ENCODE measurements at regions not wholly inside any gene's neighbourhood (a gene's known extent, or its start where the extent isn't known, plus 50 kb on each side); places are given as distances from the start of the nearest gene placed in this dataset.

DNA sequence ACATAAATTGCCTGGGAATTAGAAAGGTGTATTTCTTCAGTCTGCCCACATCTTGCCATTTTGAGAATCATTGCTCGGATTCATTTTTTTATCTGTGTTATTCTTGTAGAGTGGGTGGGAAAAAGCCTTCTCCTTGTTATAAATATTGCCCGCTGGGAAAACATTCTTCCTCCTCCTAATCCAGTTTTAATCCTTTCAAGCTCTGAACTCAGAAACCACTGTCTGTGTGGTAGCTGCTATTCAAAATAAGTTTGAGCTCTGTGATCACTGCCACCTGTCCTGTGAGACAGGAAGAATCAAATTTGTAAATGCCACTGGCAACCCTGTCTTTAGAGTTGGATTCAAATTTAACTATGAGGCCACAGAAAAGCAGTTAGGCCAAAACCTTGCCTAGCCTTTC is 1875.2 kb upstream of the PIK3C3 start:
- no peak overlapping the region for H3K27ac ChIP-seq
- no peaks in the 10 kb centered on the region for H3K27me3 ChIP-seq
- H3K36me3 ChIP-seq = no peaks in the 10 kb centered on the region
- TF ChIP-seq, protein P1, sequence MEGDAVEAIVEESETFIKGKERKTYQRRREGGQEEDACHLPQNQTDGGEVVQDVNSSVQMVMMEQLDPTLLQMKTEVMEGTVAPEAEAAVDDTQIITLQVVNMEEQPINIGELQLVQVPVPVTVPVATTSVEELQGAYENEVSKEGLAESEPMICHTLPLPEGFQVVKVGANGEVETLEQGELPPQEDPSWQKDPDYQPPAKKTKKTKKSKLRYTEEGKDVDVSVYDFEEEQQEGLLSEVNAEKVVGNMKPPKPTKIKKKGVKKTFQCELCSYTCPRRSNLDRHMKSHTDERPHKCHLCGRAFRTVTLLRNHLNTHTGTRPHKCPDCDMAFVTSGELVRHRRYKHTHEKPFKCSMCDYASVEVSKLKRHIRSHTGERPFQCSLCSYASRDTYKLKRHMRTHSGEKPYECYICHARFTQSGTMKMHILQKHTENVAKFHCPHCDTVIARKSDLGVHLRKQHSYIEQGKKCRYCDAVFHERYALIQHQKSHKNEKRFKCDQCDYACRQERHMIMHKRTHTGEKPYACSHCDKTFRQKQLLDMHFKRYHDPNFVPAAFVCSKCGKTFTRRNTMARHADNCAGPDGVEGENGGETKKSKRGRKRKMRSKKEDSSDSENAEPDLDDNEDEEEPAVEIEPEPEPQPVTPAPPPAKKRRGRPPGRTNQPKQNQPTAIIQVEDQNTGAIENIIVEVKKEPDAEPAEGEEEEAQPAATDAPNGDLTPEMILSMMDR (IDR thresholded peaks at IDR 0.05) = no peak
- TF ChIP-seq POLR2A (IDR thresholded peaks at IDR 0.05) = no peak
- DNase-seq (no peak), ATAC-seq (no peak)
- no peak overlapping the region for H3K4me3 ChIP-seq
- H3K4me1 ChIP-seq = no peaks in the 10 kb centered on the region
- WGBS (ENCODE audit: insufficient coverage, low coverage, low lambda C conversion rate, missing lambda C conversion rate) = 47% methylated on average over 2 of the region's 2 CpGs
- intact Hi-C loops (cut with DNase I) = no loop called here
- no peaks in the 10 kb centered on the region for H3K9me3 ChIP-seq

DNA sequence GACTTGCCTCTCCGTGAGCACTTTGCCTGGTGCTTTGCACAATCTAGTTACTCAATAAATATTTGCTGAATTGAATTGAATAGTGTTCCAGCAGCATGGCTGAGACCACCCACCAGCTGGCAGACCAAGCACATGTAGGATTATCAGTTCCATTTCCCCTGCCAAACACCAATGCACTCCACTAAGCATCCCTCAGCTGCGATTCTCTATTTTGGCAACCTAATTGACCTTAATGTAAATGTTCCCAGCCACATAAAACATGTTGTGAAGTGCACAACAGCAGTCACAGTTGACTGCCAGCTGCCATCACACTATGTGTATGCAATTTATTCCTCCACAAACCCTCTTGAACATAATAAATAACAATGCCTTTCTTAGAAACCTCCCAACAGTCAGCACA is 1879.4 kb upstream of the PIK3C3 start:
- 37% methylated on average over 2 of the region's 2 CpGs for WGBS (ENCODE audit: insufficient coverage, low coverage, low lambda C conversion rate, missing lambda C conversion rate)
- Histone ChIP-seq H3K4me3 (no peak overlapping the region), H3K36me3 (no peaks in the 10 kb centered on the region), H3K9me3 (no peaks in the 10 kb centered on the region), H3K27me3 (no peaks in the 10 kb centered on the region), H3K27ac (no peak overlapping the region), H3K4me1 (no peaks in the 10 kb centered on the region)
- DNase-seq (no peak), ATAC-seq (no peak)
- no peak for TF ChIP-seq POLR2A (IDR thresholded peaks at IDR 0.05)
- TF ChIP-seq, protein P1 (IDR thresholded peaks at IDR 0.05) = no peak
- intact Hi-C loops (cut with DNase I) = no loop called here

DNA sequence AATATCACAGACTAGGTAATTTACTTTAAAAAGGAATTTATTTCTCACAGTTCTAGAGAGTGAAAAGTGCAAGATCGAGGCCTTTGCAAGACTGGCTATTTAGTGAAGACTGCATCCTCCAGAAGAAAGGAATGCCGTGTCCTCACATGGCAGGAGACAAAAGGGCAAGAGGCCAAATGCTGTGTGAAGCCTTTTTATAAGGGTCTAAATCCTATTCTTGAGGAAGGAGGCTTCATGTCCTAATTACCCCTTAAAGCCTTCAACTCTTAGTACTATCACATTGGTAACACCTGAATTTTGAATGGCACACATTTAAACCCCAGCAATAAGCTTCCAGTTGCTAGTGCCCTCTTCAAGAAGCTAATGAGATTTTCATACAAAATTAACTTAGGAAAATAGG is 1882.3 kb upstream of the PIK3C3 start:
- H3K4me3 ChIP-seq = no peak overlapping the region
- TF ChIP-seq POLR2A (IDR thresholded peaks at IDR 0.05) = no peak
- TF ChIP-seq, protein P1 (IDR thresholded peaks at IDR 0.05) = no peak
- H3K9me3 ChIP-seq = no peaks in the 10 kb centered on the region
- intact Hi-C loops (cut with DNase I) = no loop called here
- DNase-seq = no peak
- 51% methylated on average over 2 of the region's 2 CpGs for WGBS (ENCODE audit: insufficient coverage, low coverage, low lambda C conversion rate, missing lambda C conversion rate)
- H3K27ac ChIP-seq = no peak overlapping the region
- no peaks in the 10 kb centered on the region for H3K27me3 ChIP-seq
- H3K4me1 ChIP-seq = no peaks in the 10 kb centered on the region
- H3K36me3 ChIP-seq = no peaks in the 10 kb centered on the region
- no peak for ATAC-seq

DNA sequence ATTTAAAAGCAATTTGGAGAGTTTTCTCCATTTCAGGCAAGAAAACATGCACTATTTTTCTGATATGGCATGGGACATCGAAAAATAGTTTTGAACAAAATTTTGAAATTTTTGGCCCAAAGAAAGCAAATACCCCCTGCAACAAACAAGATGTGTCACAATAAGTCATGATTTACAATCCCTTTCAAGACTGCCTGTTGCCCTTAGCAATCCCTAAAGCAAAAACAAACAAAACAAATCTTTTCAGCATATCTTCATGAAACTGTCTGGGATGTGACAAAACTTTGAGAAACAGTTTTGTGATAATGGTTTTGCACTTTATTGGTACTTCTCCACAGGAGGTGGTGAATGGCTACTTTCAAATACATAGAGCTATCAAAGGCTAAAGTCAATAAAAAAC is 1888.7 kb upstream of the PIK3C3 start:
- Histone ChIP-seq H3K36me3 (no peaks in the 10 kb centered on the region), H3K27ac (no peak overlapping the region), H3K4me1 (no peaks in the 10 kb centered on the region), H3K4me3 (no peak overlapping the region), H3K9me3 (no peaks in the 10 kb centered on the region), H3K27me3 (no peaks in the 10 kb centered on the region)
- WGBS (ENCODE audit: insufficient coverage, low coverage, low lambda C conversion rate, missing lambda C conversion rate) = 42% methylated on average over 1 of the region's 1 CpG
- intact Hi-C loops (cut with DNase I) = no loop called here
- no peak for ATAC-seq
- TF ChIP-seq, protein P1 (IDR thresholded peaks at IDR 0.05) = no peak
- TF ChIP-seq POLR2A (IDR thresholded peaks at IDR 0.05) = no peak
- DNase-seq = no peak

DNA sequence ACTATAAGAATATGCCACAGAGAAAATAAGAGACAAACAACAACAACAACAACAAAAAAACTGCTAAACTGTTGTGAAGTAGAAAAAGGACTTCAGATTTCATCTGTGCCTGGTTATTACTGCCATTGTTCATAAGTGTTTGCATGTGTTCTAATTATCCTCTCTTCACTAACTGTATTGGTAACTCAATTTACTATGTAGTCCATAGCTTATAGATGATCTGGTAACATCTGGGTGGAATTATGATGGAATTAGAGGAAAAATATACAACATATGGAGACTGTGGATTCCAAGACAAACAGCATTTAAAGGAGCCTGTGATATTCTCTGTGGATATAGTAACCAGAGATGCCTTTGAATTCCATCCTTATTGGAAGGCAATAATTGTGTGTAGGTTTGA is 1891.5 kb upstream of the PIK3C3 start:
- TF ChIP-seq, protein P1 (IDR thresholded peaks at IDR 0.05) = no peak
- no peak for TF ChIP-seq POLR2A (IDR thresholded peaks at IDR 0.05)
- ATAC-seq = no peak
- Histone ChIP-seq H3K4me1 (no peaks in the 10 kb centered on the region), H3K27me3 (no peaks in the 10 kb centered on the region), H3K36me3 (no peaks in the 10 kb centered on the region), H3K9me3 (no peaks in the 10 kb centered on the region), H3K27ac (no peak overlapping the region), H3K4me3 (no peak overlapping the region)
- intact Hi-C loops (cut with DNase I) = no loop called here
- DNase-seq = no peak
